ENCODE measurements at regions not wholly inside any gene's neighbourhood (a gene's known extent, or its start where the extent isn't known, plus 50 kb on each side); places are given as distances from the start of the nearest gene placed in this dataset.

- TF ChIP-seq, protein P1, sequence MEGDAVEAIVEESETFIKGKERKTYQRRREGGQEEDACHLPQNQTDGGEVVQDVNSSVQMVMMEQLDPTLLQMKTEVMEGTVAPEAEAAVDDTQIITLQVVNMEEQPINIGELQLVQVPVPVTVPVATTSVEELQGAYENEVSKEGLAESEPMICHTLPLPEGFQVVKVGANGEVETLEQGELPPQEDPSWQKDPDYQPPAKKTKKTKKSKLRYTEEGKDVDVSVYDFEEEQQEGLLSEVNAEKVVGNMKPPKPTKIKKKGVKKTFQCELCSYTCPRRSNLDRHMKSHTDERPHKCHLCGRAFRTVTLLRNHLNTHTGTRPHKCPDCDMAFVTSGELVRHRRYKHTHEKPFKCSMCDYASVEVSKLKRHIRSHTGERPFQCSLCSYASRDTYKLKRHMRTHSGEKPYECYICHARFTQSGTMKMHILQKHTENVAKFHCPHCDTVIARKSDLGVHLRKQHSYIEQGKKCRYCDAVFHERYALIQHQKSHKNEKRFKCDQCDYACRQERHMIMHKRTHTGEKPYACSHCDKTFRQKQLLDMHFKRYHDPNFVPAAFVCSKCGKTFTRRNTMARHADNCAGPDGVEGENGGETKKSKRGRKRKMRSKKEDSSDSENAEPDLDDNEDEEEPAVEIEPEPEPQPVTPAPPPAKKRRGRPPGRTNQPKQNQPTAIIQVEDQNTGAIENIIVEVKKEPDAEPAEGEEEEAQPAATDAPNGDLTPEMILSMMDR (conservative IDR thresholded peaks at IDR 0.05; ENCODE audit: low read depth, low read length): peak; percentile 66
- no peak for TF ChIP-seq EZH2phosphoT487 (IDR thresholded peaks at IDR 0.05; ENCODE audit: borderline replicate concordance, low read length)
- TF ChIP-seq EZH2 (IDR thresholded peaks at IDR 0.05; ENCODE audit: low read length, unreplicated experiment): no peak
Observed at GRCh38 chr1:232170909-232171308, 459.0 kb downstream of the SIPA1L2 start.

All from PC-3 (cell line).